Stimulated activated effector memory CD8-positive, alpha-beta T cell treated with anti-CD3 and anti-CD28 coated beads, Interleukin-12 subunit alpha, Interleukin-12 subunit beta, amount 100 ng/mL, for 72 hours (primary cell): ENCODE measurements at regions not wholly inside any gene's neighbourhood (a gene's known extent, or its start where the extent isn't known, plus 50 kb on each side); places are given as distances from the start of the nearest gene placed in this dataset.
"Not testable (repeated sequence)": the region's sequence is repeated elsewhere in the genome, so short reads cannot be mapped to it uniquely, and the experiment has no call there.

Experiments used
- ATAC-seq: fragments of 150-1000 bp; cut with Tn5 transposase; 2 replicates; pipeline ENCODE4 v1.10.0; 2021
- DNase-seq, 2 donors: peaks; one replicate each; pipeline ENCODE4 v3.0.0; 2021 to 2022; ENCODE audit warnings: low spot score in 2 of 2
- H3K27ac Mint-ChIP-seq: one replicate; pipeline ENCODE4 v1.8.0; 2022; ENCODE audit warnings: mild to moderate bottlenecking, mixed read lengths
- H3K36me3 Mint-ChIP-seq: one replicate; pipeline ENCODE4 v1.8.0; 2022; ENCODE audit warnings: mild to moderate bottlenecking, mixed read lengths
- H3K4me1 Mint-ChIP-seq: one replicate; pipeline ENCODE4 v1.8.0; 2022; ENCODE audit warnings: mixed read lengths
- H3K4me3 Mint-ChIP-seq: one replicate; pipeline ENCODE4 v1.8.0; 2022; ENCODE audit warnings: mild to moderate bottlenecking, mixed read lengths
- H3K9me3 Mint-ChIP-seq: one replicate; pipeline ENCODE4 v1.8.0; 2022; ENCODE audit warnings: mixed read lengths

DNA sequence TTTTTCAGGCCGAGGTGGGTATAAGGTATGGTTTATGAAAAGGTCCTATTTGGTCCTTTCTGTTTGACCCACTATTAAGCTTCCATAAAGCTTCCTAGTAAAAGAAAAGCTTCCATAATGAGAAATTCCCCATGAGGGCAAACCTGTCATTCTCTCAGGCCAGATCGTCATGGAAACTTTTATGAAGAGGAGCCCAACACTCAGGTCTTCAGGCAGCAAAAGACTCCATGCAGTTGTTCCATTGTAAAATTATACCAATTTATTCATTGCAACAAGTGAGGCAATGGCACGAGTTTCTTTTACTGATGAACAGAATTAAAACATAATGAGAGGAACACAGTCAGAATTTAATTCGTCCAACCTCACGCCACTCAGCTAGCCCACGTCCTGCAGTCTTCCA lies 188.6 kb downstream of the MTERF1 start:
- Mint-ChIP-seq H3K36me3 (no peaks in the 10 kb centered on the region), H3K4me3 (no peak overlapping the region), H3K9me3 (peaks cover 10% of the 10 kb centered on the region), H3K4me1 (no peaks in the 10 kb centered on the region), H3K27ac (no peak overlapping the region)
- DNase-seq (no peak), ATAC-seq (no peak)

DNA sequence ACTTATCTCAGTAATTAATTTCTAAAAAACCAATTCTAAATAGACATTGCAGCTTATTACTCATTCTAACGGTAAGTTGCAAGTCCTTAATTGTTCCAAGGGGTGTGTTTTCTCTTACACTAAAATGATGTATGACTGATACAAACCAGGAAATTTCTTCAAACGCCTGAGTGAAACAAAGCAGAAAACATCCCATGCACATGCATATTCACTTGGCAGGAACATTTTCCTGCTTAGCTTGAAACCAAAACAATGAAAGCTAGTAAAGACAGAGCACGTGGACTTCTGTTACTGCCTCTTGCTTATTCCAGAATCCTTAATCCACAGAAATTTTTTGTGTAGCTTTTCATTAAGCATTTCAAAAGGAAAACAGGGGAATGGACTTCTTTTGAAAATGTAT lies 187.7 kb downstream of the MTERF1 start:
- peaks cover 12% of the 10 kb centered on the region for H3K9me3 Mint-ChIP-seq

DNA sequence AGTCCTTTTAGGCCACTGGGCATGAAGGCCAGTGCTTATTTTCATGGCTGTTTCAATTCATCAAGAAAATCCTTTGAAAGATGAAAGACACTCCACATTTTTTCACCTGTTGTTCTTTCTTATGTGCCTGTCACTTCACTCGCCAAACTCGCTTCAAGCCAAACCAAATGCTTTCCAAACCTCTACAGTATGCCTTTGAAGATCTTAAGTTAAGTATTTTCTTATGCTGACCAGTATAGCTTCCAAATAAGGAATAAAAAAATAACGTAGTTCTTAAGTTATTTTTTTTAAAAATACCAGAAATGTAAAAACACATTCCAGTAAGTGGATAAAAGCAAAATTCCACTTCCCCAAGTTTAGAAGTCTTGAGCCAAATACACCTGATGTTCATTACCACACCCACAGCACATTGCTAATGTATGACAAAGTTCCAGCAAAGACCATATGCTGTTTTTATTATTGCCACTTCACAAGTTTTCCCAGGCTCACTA lies 186.1 kb downstream of the MTERF1 start:
- no peaks in the 10 kb centered on the region for H3K36me3 Mint-ChIP-seq
- ATAC-seq (no peak), DNase-seq (no peak)
- H3K4me3 Mint-ChIP-seq = no peak overlapping the region
- H3K9me3 Mint-ChIP-seq = peaks cover 13% of the 10 kb centered on the region
- no peak overlapping the region for H3K27ac Mint-ChIP-seq
- no peaks in the 10 kb centered on the region for H3K4me1 Mint-ChIP-seq

More for the DNA sequence above, 187.7 kb downstream of the MTERF1 start:
- no peaks in the 10 kb centered on the region for H3K36me3 Mint-ChIP-seq
- no peak overlapping the region for H3K27ac Mint-ChIP-seq
- no peak overlapping the region for H3K4me3 Mint-ChIP-seq
- ATAC-seq (no peak), DNase-seq (no peak)
- H3K4me1 Mint-ChIP-seq = no peaks in the 10 kb centered on the region

DNA sequence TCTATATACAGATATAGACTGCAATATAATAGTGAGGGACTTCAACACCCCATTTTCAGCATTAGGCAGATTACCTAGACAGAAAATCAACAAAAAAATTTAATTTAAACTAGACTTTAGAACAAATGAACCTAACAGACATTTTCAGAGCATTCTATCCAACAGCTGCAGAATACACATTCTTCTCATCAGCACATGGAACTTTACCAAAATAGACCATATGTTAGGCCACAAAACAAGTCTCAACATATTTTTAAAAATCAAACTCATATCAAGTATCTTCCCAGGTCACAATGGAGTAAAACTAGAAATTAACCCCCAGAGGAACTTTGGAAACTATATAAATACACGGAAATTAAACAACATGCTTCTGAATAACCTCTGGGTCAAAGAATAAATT lies 169.6 kb downstream of the MTERF1 start:
- Mint-ChIP-seq H3K4me3 (no peak overlapping the region), H3K4me1 (no peaks in the 10 kb centered on the region), H3K27ac (no peak overlapping the region), H3K9me3 (peaks cover 36% of the 10 kb centered on the region), H3K36me3 (no peaks in the 10 kb centered on the region)
- ATAC-seq (no peak), DNase-seq (no peak)

DNA sequence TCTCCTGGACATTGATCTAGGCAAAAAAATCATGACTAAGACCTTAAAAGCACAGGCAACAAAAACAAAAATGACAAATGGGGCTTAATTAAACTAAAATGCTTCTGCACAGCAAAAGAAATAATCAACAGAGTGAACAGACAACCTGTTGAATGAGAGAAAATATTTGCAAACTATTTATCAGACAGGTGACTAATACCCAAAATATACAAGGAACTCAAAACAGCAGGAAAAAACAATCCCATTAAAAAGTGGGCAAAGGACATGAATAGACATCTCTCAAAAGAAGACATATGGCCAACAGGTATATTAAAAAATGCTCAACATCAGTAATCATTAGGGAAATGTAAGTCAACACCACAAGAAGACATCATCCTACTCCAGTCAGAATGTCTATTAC lies 166.8 kb downstream of the MTERF1 start:
- DNase-seq (no peak), ATAC-seq (no peak)
- Mint-ChIP-seq H3K4me3 (no peak overlapping the region), H3K36me3 (no peaks in the 10 kb centered on the region), H3K27ac (no peak overlapping the region), H3K4me1 (no peaks in the 10 kb centered on the region), H3K9me3 (peaks cover 31% of the 10 kb centered on the region)

DNA sequence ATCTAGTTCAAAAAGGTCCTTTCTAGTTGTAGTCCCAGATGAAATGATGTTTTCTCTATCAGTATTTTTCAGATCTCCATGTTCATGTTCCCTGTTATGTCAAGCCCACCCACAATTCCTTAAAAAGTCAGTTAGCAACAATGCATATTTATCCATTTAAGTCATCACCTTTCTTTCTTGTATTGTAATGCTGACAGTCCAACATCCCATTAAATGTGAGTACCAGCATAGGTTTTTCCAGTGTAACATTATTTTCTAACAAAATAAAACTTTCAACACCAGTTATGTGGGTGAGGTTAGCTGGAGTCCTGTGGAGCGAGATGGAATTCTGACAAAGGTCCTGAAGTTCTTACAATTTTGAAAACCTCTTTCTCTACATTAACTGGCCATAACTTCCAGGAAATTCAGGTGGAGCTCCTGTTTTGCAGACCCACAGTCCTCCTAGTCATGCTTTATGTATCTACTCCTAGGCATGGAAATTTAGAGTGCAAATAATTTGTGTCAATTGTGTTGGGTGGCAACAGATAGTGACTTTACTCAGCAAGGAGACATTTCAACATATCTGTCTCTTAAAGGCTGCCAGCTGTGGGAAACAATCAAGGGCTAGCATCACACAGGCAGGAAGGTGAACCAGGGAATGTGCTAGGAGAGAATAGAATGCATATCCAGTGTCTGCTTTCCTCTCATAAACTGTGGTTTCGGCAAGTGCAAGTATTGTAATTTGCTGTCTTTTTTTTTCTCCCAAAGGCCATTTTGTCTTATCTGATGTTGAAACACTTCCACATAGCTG lies 162.6 kb downstream of the MTERF1 start:
- peaks cover 31% of the 10 kb centered on the region for H3K9me3 Mint-ChIP-seq
- no peaks in the 10 kb centered on the region for H3K36me3 Mint-ChIP-seq
- ATAC-seq = no peak
- DNase-seq = no peak
- H3K4me3 Mint-ChIP-seq = no peak overlapping the region
- H3K4me1 Mint-ChIP-seq = no peaks in the 10 kb centered on the region
- no peak overlapping the region for H3K27ac Mint-ChIP-seq

DNA sequence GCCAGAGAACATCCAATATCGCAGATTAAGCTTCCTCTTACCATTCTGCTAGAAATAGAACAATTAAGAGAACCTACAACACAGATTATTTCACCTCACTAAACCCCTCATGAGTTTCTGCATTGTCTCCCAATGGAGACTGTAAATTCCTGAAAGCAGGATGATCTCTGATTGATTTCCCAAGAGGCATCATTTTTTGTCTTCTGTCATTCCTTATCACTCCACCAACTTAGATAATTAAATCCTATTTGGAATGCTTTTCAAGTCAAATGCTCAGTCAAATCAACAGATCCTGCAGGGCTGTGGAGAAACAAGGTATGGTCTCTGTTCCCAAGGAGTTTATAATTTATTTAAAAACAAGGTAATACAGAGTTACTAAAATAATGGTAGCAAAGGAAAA lies 161.5 kb downstream of the MTERF1 start:
- H3K36me3 Mint-ChIP-seq = no peaks in the 10 kb centered on the region
- H3K27ac Mint-ChIP-seq = no peak overlapping the region
- DNase-seq (no peak), ATAC-seq (no peak)
- H3K9me3 Mint-ChIP-seq = peaks cover 31% of the 10 kb centered on the region
- H3K4me1 Mint-ChIP-seq = no peaks in the 10 kb centered on the region
- no peak overlapping the region for H3K4me3 Mint-ChIP-seq

DNA sequence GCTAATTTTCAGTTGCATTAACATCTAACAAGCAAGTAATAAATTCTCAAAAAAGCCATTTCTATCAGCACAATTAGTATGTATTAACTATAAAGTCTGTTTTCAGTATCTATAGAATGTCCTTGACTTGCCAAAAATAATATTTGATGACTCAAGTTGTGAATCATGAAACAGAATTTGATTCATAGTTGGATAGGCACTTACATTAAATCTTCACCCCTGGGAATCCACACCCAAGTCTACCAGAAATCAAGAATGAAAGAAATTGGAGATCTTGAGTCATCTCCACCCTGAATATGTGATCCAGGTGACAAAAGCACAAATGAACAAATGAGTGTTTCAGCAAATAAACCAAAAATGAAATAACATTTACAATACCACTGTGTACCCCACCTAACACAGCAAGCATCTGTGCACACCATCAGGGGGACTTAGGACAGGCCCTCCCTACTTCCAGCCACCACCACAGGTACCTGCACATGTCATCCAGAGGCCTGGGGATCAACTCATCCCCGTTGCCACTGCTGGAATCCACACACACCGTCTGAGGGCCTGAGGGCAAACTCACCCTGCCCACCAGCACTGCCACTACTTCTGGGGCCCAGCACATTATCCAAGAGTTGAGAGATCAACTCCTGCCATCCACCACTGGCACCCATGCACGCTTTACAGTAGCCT lies 160.1 kb downstream of the MTERF1 start:
- Mint-ChIP-seq H3K4me1 (no peaks in the 10 kb centered on the region), H3K4me3 (no peak overlapping the region), H3K36me3 (no peaks in the 10 kb centered on the region), H3K9me3 (peaks cover 36% of the 10 kb centered on the region), H3K27ac (no peak overlapping the region)
- ATAC-seq (no peak), DNase-seq (no peak)

DNA sequence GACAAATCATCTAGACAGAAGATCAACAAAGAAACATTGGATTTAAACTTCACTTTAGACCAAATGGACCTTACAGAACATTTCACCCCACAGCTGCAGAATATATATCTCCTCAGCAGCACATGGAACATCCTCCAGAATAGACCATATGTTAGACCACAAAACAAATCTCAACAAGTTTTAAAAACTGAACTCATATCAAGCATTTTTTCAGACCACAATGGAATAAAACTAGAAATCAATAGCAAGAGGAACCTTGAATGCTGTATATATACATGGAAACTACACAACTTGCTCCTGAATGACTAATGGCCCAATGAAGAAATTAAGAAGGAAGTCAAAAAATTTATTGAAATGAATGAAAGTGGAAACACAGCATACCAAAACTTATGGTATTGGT lies 157.7 kb downstream of the MTERF1 start:
- Mint-ChIP-seq H3K27ac (no peak overlapping the region), H3K36me3 (no peaks in the 10 kb centered on the region), H3K4me1 (no peaks in the 10 kb centered on the region), H3K4me3 (no peak overlapping the region), H3K9me3 (peaks cover 40% of the 10 kb centered on the region)
- ATAC-seq (no peak), DNase-seq (no peak)

DNA sequence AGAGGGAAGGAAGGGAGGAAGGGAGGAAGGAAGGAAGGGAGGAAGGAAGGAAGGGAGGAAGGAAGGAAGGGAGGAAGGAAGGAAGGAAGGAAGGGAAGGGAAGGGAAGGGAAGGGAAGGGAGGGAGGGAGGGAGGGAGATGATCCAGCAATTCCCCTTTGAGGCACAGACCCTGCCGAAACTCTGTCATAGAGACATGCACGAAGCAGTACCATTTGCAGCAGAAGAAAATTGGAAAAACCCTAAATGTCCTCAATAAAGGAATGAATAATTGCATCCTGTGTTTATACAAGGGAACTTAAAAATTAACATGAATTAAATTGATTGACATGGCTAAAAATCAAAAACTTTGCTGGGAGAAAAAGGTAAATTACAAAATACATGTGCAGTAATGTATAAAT lies 151.5 kb downstream of the MTERF1 start:
- not testable (repeated sequence) for H3K27ac Mint-ChIP-seq, H3K4me3 Mint-ChIP-seq, H3K4me1 Mint-ChIP-seq, H3K36me3 Mint-ChIP-seq, DNase-seq, ATAC-seq
- H3K9me3 Mint-ChIP-seq = peaks cover 33% of the 10 kb centered on the region

DNA sequence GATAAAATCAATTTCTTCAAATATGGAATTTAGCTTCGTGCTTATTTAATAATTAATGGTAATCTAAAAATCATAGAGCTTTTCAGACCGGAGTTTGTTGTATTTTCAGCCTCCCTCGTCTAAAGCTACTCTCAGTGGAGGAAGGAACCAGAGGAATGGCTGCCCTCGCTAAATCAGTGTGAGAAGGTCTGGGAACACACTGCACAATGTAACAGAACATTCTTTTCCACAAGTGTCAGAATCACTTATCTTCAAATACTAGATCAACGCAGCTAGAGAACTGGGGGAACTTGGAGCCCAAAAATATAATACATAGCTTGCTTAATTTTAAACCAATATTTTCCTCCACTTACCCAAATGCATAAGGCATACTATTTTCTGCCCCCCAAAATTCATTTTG lies 148.5 kb downstream of the MTERF1 start:
- Mint-ChIP-seq H3K36me3 (no peaks in the 10 kb centered on the region), H3K4me1 (no peaks in the 10 kb centered on the region), H3K27ac (no peak overlapping the region), H3K9me3 (peaks cover 32% of the 10 kb centered on the region), H3K4me3 (no peak overlapping the region)
- DNase-seq (no peak), ATAC-seq (no peak)

DNA sequence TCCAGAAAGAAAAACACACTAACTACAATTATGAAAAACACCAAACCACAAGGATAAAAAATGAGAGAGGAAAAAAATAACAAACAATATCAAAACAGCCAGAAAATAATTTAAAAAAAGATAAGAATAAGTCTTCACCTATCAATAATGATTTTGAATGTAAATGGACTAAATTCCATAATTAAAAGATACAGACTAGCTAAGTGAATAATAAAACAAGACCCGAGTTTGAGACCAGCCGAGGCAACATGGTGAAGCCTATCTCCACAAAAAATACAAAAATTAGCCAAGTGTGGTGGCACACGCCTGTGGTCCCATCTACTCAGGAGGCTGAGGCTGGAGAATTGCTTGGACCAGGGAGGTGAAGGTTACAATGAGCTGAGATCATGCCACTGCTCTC lies 131.1 kb downstream of the MTERF1 start:
- Mint-ChIP-seq H3K9me3 (peaks cover 30% of the 10 kb centered on the region), H3K4me1 (no peaks in the 10 kb centered on the region), H3K4me3 (no peak overlapping the region), H3K27ac (no peak overlapping the region), H3K36me3 (no peaks in the 10 kb centered on the region)
- DNase-seq (no peak), ATAC-seq (no peak)

DNA sequence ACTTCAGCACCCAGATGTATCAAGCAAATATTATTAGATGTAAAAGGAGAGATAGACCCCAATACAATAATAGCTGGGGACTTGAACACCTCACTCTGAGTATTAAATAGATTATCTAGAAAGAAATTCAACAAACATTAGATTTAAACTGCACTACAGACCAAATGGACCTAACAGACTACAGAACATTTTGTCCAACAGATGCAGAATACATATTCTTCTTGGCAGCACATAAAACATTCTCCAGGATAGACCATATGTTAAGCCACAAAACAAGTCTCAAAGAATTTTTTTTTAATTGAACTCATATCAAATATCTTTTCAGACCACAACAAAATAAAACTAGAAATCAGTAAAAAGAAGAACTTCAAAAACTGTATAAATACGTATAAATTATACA lies 130.4 kb downstream of the MTERF1 start:
- no peaks in the 10 kb centered on the region for H3K36me3 Mint-ChIP-seq
- H3K4me3 Mint-ChIP-seq = no peak overlapping the region
- DNase-seq (no peak), ATAC-seq (no peak)
- no peaks in the 10 kb centered on the region for H3K4me1 Mint-ChIP-seq
- no peak overlapping the region for H3K27ac Mint-ChIP-seq
- peaks cover 28% of the 10 kb centered on the region for H3K9me3 Mint-ChIP-seq

DNA sequence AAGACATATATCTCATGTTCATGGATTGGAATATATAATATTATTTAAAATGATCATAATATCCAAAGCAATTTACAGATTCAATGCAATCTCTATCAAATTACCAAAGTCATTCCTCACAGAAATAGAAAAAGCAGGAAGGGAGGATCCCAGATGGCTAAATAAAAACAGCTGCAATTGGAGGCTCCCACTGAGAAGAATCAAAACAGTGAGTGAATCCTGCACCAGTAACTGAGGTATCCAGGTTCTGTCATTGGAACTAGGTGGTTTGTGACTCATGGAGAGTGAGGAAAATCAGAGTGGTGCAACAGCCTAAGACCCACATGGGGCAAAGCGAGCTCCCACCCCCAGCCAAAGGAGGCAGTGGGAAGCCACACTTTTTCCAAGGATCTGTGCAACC lies 128.4 kb downstream of the MTERF1 start:
- Mint-ChIP-seq H3K36me3 (no peaks in the 10 kb centered on the region), H3K4me3 (no peak overlapping the region), H3K9me3 (peaks cover 20% of the 10 kb centered on the region), H3K4me1 (no peaks in the 10 kb centered on the region), H3K27ac (no peak overlapping the region)
- ATAC-seq = no peak
- DNase-seq = no peak

DNA sequence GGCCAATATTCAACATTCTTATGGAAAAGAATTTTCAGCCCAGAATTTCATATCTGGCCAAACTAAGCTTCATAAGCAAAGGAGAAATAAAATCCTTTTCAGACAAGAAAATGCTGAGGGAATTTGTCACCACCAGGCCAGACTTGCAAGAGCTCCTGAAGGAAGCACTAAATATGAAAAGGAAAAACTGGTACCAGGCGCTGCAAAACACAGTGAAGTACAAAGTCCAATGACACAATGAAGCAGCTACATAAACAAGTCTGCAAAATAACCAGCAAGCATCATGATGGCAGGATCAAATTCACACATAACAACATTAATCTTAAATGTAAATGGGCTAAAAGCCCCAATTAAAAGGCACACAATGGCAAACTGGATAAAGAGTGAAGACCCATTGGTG lies 126.2 kb downstream of the MTERF1 start:
- not testable (repeated sequence) for H3K4me3 Mint-ChIP-seq, ATAC-seq, H3K36me3 Mint-ChIP-seq, H3K4me1 Mint-ChIP-seq, H3K27ac Mint-ChIP-seq, DNase-seq
- peaks cover 19% of the 10 kb centered on the region for H3K9me3 Mint-ChIP-seq

DNA sequence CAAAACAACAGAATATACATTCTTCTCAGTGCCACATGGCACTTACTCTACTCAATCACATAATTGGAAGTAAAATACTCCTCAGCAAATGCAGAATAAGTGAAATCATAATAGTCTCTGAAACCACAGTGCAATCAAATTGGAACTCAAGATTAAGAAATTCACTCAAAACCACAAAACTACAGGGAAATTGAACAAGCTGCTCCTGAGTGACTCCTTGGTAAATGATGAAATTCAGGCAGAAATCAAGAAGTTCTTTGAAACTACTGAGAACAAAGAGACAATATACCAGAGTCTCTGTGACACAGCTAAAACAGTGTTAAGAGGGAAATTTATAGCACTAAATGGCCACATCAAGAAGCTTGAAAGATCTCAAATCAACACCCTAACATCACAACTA lies 125.4 kb downstream of the MTERF1 start:
- not testable (repeated sequence) for H3K36me3 Mint-ChIP-seq, H3K4me1 Mint-ChIP-seq, H3K4me3 Mint-ChIP-seq, ATAC-seq, H3K27ac Mint-ChIP-seq, DNase-seq
- H3K9me3 Mint-ChIP-seq = peaks cover 17% of the 10 kb centered on the region
